Body of pancreas (tissue), 4 donors: ENCODE measurements at regions not wholly inside any gene's neighbourhood (a gene's known extent, or its start where the extent isn't known, plus 50 kb on each side); places are given as distances from the start of the nearest gene placed in this dataset.
A peak's percentile ranks its signal among the peaks of the same experiment; 100 is the strongest.

Experiments
- ATAC-seq: fragments of 150-250 bp; one replicate; pipeline ENCODE4 v1.9.1; 2016
- DNase-seq, 4 donors: peaks; one replicate each; pipeline ENCODE4 v3.0.0-alpha.2; 2019
- H3K27ac ChIP-seq, 4 donors: fragments of 200-600 bp; sonication (generic); 1 replicate in 3 of 4; 2 replicates in 1 of 4; pipeline versions ENCODE4 v1.5.1 to v1.6.1; 2016 to 2019; ENCODE audit warnings: mild to moderate bottlenecking in 1 of 4, mixed read lengths in 1 of 4, moderate library complexity in 1 of 4
- H3K27me3 ChIP-seq, 2 donors: fragments of 200-600 bp; sonication (generic); one replicate each; pipeline ENCODE4 v1.6.0; 2016; ENCODE audit warnings: mild to moderate bottlenecking in 1 of 2
- H3K36me3 ChIP-seq, 2 donors: fragments of 200-600 bp; sonication (generic); replicated peaks in 1 of 2; 2 replicates each; pipeline ENCODE4 v1.5.1; 2016; ENCODE audit warnings: low read depth in 2 of 2; ENCODE audit not compliant: insufficient read depth in 1 of 2
- H3K4me1 ChIP-seq: fragments of 200-600 bp; sonication (generic); one replicate; pipeline ENCODE4 v1.6.0; 2016
- H3K4me3 ChIP-seq, 2 donors: fragments of 200-600 bp; sonication (generic); 1 replicate in 1 of 2; 2 replicates in 1 of 2; pipeline ENCODE4 v1.5.1; 2016 to 2019
- H3K9me3 ChIP-seq, 3 donors: fragments of 200-600 bp; sonication (generic); 1 replicate in 2 of 3; 2 replicates in 1 of 3; pipeline ENCODE4 v1.5.1; 2016
- CTCF ChIP-seq, 7 experiments: fragments of 450-650 bp in 4 of 7; fragments of 200-600 bp in 3 of 7; sonication (generic) in 3 of 7; IDR thresholded peaks; one replicate each; pipeline ENCODE4 v1.5.1; 2016 to 2019; ENCODE audit warnings: antibody characterized with exemption in 7 of 7
- POLR2A ChIP-seq, 3 donors: fragments of 450-650 bp; IDR thresholded peaks; one replicate each; pipeline ENCODE4 v1.6.1; 2016; ENCODE audit warnings: antibody characterized with exemption in 3 of 3, mild to moderate bottlenecking in 2 of 3
- WGBS, 2 donors: methylation state at CpG; one replicate each; pipeline ENCODE4 v1.1.5; 2017; 5-methylcytosine and 5-hydroxymethylcytosine counted together
- intact Hi-C: fragments of 100-400 bp; cut with DNase I; formaldehyde crosslinking; loops from one replicate; pipeline ENCODE4 v1.15.1; 2023

DNA sequence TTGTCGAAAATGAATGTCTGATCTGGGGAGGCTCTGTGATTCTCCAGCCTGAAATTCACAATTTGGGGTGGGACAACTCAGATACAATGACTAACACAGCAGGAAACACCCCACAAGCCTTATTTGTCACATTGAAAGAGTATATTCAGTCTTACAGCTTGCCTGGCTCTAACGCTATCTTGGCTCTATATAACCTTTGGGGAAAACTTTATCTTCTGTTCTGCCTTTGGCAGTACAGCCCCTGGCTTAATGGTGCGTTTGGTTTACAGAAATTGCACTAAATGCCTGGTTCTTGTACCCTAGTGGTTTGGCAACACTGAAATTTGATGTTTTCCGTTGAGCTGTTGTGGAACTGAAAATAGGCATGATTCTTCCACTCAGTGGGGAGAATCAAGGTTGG, 178.1 kb upstream of the VEGFC start:
- intact Hi-C loops = no loop called here
- Histone ChIP-seq H3K9me3 (no peaks in the 10 kb centered on the region), H3K27me3 (no peaks in the 10 kb centered on the region), H3K27ac (no peak overlapping the region), H3K4me1 (no peaks in the 10 kb centered on the region), H3K36me3 (no peaks in the 10 kb centered on the region), H3K4me3 (no peak overlapping the region)
- no peak for DNase-seq
- TF ChIP-seq CTCF (IDR thresholded peaks at IDR 0.05) (no peak), POLR2A (IDR thresholded peaks at IDR 0.05) (no peak)
- ATAC-seq = no peak
- 51 to 54% methylated on average over 4 of the region's 4 CpGs for WGBS, 2 donors

DNA sequence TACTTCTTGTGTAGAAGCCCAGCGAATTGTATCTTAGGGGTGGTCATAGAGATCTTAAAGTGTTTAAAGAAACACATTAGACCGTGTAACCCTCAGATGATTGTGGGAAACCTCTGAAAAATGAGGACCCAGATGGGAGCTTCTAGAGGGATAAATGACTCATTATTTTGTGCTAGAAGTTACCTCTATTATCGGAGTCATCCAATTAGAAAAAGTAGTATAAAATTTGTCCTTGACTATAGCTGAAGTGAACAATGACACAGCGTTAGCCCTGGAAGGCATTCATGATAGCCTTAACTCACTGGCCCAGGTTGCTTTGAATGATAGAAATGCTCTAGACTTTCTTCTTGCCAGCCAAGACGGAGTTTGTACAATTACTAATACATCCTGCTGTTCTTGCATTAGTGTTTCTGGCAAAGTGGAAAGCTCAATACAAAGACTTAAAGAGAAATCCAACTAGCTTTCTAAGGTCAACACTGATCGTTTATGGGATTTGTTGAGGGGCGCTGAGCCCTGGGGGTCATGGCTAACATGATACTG, 178.9 kb upstream of the VEGFC start:
- intact Hi-C loops = no loop called here
- no peaks in the 10 kb centered on the region for H3K27me3 ChIP-seq

GRCh38 chr4:176979416-176979815, 186.7 kb upstream of the VEGFC start:
- WGBS, 2 donors = 21 to 32% methylated on average over 1 of the region's 1 CpG
- Histone ChIP-seq H3K27me3 (no peaks in the 10 kb centered on the region), H3K4me3 (no peak overlapping the region), H3K27ac (no peak overlapping the region), H3K4me1 (no peaks in the 10 kb centered on the region), H3K9me3 (no peaks in the 10 kb centered on the region), H3K36me3 (no peaks in the 10 kb centered on the region)
- intact Hi-C loops = no loop called here
- no peak for ATAC-seq
- DNase-seq = no peak
- TF ChIP-seq POLR2A (IDR thresholded peaks at IDR 0.05) (no peak), CTCF (IDR thresholded peaks at IDR 0.05) (no peak)

More for the DNA sequence above, 178.9 kb upstream of the VEGFC start:
- H3K27ac ChIP-seq = no peak overlapping the region
- H3K9me3 ChIP-seq = no peaks in the 10 kb centered on the region
- TF ChIP-seq POLR2A (IDR thresholded peaks at IDR 0.05) (no peak), CTCF (IDR thresholded peaks at IDR 0.05) (no peak)
- no peaks in the 10 kb centered on the region for H3K4me1 ChIP-seq
- no peak for DNase-seq
- ATAC-seq = no peak
- H3K4me3 ChIP-seq = no peak overlapping the region
- WGBS, 2 donors = 44 to 50% methylated on average over 7 of the region's 7 CpGs
- H3K36me3 ChIP-seq = no peaks in the 10 kb centered on the region

DNA sequence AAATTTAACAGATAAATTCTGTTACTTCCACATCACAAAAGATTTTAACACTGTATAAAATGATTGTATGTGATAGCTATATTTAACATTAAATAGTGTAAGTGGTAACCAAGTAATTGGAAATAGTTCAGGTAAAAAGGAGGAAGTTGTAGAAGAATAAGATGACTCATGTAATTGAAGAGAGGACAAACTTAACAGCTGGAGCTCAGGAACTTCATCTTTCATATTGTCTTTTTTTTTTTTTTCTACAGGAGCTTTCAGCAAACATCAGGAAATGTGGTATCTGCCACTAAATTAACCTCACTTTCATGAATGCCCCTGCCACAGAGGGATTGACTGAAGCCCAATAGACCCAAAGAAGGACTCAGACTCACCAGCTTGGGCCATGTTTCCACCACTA, 188.4 kb upstream of the VEGFC start:
- Histone ChIP-seq H3K27me3 (no peaks in the 10 kb centered on the region), H3K4me1 (no peaks in the 10 kb centered on the region), H3K4me3 (no peak overlapping the region), H3K27ac (no peak overlapping the region), H3K36me3 (no peaks in the 10 kb centered on the region), H3K9me3 (no peaks in the 10 kb centered on the region)
- ATAC-seq (no peak), DNase-seq (no peak)
- TF ChIP-seq POLR2A (IDR thresholded peaks at IDR 0.05) (no peak), CTCF (IDR thresholded peaks at IDR 0.05) (no peak)
- intact Hi-C loops = no loop called here

GRCh38 chr4:176981551-176981950, 188.8 kb upstream of the VEGFC start:
- H3K36me3 ChIP-seq = no peaks in the 10 kb centered on the region
- H3K4me1 ChIP-seq = no peaks in the 10 kb centered on the region
- intact Hi-C loops = no loop called here
- no peaks in the 10 kb centered on the region for H3K9me3 ChIP-seq
- no peak for DNase-seq
- peak; percentile 40 for ATAC-seq
- H3K27ac ChIP-seq = no peak overlapping the region
- no peak overlapping the region for H3K4me3 ChIP-seq
- no peaks in the 10 kb centered on the region for H3K27me3 ChIP-seq
- no peak for TF ChIP-seq CTCF (IDR thresholded peaks at IDR 0.05)
- TF ChIP-seq POLR2A (IDR thresholded peaks at IDR 0.05) = no peak
- WGBS, 2 donors = 23 to 43% methylated on average over 2 of the region's 2 CpGs
